Fibroblast of mammary gland (primary cell): ENCODE measurements at regions not wholly inside any gene's neighbourhood (a gene's known extent, or its start where the extent isn't known, plus 50 kb on each side); places are given as distances from the start of the nearest gene placed in this dataset.
A peak's percentile ranks its signal among the peaks of the same experiment; 100 is the strongest.

Experiments
- DNase-seq: peaks from one replicate; pipeline ENCODE4 v3.0.0-alpha.2; 2010; ENCODE audit warnings: low read depth
- H3K4me3 ChIP-seq: 2 replicates; pipeline ENCODE4 v1.5.1; 2011; ENCODE audit warnings: low read depth, mild to moderate bottlenecking, low read length, moderate library complexity; ENCODE audit not compliant: control insufficient read depth
- TF ChIP-seq, protein P1 (sequence below): conservative IDR thresholded peaks from 2 replicates; pipeline ENCODE4 v1.5.1; 2011; ENCODE audit warnings: low read depth, low read length, inconsistent platforms; ENCODE audit not compliant: control insufficient read depth, insufficient read depth

DNA sequence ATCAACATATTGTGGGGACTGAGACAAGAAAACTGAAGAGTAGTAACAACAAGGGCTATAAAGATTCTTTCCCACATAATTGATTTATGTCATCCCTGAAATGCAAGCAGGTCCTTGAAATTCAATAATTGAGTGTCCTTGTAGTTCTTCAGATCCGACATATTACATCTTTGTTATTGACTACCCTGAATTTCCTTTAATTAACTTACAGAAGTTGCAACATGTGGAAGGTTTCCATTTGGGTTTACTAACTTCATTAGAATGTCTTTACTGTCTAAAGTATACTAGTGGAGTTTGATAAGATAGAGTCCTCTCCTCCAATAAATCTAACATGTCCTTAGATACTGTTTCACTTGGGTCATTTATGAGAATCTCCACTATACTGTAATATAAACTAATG is 951.8 kb downstream of the SLC6A15 start:
- no peak for DNase-seq
- H3K4me3 ChIP-seq = no peak overlapping the region
- TF ChIP-seq, protein P1, sequence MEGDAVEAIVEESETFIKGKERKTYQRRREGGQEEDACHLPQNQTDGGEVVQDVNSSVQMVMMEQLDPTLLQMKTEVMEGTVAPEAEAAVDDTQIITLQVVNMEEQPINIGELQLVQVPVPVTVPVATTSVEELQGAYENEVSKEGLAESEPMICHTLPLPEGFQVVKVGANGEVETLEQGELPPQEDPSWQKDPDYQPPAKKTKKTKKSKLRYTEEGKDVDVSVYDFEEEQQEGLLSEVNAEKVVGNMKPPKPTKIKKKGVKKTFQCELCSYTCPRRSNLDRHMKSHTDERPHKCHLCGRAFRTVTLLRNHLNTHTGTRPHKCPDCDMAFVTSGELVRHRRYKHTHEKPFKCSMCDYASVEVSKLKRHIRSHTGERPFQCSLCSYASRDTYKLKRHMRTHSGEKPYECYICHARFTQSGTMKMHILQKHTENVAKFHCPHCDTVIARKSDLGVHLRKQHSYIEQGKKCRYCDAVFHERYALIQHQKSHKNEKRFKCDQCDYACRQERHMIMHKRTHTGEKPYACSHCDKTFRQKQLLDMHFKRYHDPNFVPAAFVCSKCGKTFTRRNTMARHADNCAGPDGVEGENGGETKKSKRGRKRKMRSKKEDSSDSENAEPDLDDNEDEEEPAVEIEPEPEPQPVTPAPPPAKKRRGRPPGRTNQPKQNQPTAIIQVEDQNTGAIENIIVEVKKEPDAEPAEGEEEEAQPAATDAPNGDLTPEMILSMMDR = no peak

DNA sequence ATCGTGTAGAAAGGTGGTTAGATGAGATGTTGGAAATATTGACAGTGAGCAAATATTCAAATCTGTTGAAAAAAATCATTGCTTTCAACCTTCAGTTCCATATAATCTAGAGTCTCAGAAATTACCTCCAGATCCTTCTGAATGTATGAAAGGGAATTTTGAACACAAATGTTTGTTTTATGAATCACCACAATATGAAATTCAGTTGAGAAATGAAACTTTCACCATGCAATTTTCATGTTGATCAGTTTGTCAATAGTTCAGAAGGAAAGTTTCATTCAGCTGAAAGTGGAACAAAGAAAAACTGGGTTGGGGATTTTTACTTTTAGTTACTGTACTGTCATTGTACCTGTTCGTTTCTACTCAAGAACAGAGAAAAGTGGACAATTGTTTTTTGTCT is 953.6 kb downstream of the SLC6A15 start:
- TF ChIP-seq, protein P1 = no peak
- DNase-seq = no peak
- no peak overlapping the region for H3K4me3 ChIP-seq

DNA sequence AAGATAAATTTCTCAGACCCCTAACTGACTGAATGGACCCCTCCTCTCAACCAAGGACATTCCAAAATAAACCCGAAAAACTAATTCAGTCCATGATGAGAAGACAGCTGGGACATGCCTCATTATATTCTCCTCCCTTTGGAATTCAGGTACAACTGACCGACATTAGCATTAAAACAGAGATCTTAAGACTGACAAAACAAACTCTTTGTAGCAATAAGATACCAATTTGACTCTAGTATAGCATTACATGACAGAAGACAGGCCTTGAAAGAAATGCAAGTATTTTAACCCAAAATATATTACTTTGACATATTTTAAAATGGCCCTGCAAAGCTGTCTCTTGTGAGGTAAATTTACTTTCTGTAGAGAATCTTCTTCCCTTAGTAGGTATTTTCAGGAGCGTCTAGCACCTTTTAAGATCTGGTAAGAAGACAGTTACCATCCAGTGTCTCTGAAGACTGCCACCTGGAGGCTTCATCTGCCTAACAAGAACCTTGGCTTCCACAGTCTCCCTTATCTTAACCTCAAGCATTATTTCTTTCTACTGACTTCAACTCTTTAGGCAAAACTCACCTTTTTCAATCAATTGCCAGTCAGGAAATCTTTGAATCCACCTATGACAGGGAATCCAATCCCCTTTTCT is 957.5 kb downstream of the SLC6A15 start:
- TF ChIP-seq, protein P1 = peak; percentile 16
- H3K4me3 ChIP-seq = no peak overlapping the region
- DNase-seq = no peak

DNA sequence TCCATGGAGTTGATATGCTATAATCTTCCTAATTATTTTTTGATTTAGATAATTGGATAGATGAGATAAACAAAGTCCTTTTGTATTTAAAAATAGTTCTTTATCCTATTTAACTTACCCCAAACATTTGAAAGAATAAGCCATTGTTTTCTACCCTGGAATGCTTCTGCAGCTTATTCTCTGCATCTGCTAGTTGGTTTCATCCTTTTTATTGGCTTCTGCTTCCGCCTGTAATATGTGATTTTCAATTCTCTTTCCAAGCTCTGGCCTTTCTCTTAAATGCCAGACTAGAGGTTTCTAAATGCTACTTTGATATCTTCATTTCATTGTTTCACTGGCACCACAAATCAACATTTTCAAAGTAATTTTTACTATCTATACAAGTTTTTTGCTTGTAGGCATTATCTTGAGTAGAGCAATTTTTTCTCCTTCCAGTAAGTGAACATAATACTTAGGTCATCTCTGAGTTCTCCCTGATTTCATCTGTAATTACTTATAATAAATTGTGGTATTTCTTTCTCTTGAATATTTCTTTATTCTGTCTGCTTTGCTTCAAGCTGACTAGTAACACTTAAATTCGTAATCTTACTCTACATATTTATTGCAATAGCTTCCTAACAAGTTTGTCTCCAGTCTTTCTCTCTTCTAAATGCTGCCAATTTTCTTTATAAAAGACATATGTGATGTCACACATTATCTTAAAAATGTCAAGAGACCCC is 958.4 kb downstream of the SLC6A15 start:
- no peak for DNase-seq
- H3K4me3 ChIP-seq = no peak overlapping the region
- TF ChIP-seq, protein P1 = no peak

DNA sequence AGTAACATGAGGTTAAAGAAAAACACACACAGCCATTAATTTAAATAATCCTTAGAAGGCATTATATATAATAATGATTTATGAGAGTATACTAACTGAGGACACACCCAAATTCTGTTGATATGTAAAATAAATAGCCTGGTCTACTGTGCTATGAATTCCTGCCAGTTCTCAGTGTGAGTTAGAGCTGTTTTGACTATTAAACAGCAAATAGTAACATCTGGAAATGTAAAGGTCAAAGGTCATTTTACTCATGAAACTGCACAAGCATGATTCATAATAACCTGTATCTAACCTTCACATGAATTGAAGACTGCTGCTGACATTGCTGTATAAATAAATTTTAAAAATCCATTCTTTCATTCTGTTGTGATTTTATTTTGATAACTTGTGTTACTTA is 966.7 kb downstream of the SLC6A15 start:
- H3K4me3 ChIP-seq = no peak overlapping the region
- TF ChIP-seq, protein P1 = no peak
- DNase-seq = peak; percentile 89

DNA sequence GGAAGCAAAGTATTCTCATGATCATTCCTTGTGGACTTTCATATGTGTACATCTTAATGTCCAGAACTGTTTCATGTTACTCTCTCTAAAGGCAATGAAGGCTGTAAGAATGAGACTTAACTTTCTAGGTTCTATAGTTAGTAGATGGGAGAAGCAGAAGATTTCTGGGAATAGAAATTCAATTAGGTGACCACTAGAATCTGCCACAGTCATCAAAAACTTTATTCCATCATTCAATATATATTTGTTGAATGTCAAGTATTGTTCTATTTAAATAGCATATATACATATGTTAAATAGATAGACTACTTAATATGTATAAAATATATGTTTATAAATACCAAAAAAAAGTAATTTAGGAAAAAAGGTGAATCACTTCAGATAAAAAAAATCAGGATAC is 972.9 kb downstream of the SLC6A15 start:
- no peak for DNase-seq
- TF ChIP-seq, protein P1 = no peak

More for the DNA sequence above, 972.9 kb downstream of the SLC6A15 start:
- no peak overlapping the region for H3K4me3 ChIP-seq
